GM20000 (cell line): ENCODE measurements at regions not wholly inside any gene's neighbourhood (a gene's known extent, or its start where the extent isn't known, plus 50 kb on each side); places are given as distances from the start of the nearest gene placed in this dataset.
A peak's percentile ranks its signal among the peaks of the same experiment; 100 is the strongest.

ENCODE experiments used
- DNase-seq: peaks from one replicate; pipeline ENCODE4 v3.0.0; 2012; ENCODE audit warnings: low spot score
- TF ChIP-seq, protein P1 (sequence below): IDR thresholded peaks from 2 replicates; pipeline ENCODE4 v1.5.1; 2012; ENCODE audit warnings: mild to moderate bottlenecking, control low read depth; ENCODE audit errors: extremely low read depth, missing control alignments

DNA sequence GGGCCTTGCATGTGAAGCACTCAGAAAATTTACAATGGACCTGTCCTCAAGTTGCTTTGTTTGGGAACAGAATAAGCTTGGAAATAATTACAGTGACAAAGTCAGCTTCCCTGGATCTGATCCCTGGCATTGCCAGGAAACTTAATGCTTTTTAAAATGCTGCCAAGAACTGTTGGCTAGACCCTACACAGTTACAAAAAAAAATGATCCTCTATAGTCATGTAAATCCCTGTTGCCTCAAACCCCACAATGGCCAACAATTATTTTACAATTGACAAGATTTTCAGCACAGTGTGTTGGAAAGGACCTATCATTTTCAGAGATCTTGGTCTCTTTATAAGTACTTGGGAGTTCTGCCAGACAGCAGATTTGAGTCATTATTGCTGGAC, 470.4 kb upstream of the ACVR2A start:
- DNase-seq, result no peak
- TF ChIP-seq, protein P1, sequence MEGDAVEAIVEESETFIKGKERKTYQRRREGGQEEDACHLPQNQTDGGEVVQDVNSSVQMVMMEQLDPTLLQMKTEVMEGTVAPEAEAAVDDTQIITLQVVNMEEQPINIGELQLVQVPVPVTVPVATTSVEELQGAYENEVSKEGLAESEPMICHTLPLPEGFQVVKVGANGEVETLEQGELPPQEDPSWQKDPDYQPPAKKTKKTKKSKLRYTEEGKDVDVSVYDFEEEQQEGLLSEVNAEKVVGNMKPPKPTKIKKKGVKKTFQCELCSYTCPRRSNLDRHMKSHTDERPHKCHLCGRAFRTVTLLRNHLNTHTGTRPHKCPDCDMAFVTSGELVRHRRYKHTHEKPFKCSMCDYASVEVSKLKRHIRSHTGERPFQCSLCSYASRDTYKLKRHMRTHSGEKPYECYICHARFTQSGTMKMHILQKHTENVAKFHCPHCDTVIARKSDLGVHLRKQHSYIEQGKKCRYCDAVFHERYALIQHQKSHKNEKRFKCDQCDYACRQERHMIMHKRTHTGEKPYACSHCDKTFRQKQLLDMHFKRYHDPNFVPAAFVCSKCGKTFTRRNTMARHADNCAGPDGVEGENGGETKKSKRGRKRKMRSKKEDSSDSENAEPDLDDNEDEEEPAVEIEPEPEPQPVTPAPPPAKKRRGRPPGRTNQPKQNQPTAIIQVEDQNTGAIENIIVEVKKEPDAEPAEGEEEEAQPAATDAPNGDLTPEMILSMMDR, result no peak

DNA sequence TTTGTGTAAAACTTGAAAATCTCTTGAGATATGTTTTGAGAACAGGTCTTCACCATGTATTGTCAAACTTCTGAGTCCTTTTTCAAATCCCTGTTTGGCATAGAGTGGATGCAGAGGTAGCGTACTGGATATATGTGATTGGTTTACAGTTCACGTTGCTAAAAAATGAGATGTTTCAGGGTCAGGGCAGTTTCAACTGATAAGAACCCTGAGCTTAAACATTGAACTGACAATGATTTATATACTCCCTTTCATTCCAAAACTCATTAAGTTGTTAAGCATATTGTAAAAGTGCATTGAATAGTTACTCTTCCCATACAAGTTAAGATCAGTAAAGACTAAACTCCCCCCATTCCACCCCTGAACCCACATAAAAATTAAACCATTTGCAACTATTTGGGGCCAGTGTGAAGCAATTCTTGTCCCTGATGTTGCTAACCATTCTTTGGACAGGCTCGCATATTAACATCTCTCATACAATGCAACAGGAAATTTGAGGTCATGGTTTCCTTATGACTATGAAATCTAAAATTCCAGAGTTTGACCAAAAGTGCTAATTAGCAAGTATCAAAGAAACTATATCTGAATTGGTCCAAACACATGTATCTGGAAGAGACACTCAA, 470.9 kb upstream of the ACVR2A start:
- TF ChIP-seq, protein P1, result no peak
- DNase-seq, result no peak

DNA sequence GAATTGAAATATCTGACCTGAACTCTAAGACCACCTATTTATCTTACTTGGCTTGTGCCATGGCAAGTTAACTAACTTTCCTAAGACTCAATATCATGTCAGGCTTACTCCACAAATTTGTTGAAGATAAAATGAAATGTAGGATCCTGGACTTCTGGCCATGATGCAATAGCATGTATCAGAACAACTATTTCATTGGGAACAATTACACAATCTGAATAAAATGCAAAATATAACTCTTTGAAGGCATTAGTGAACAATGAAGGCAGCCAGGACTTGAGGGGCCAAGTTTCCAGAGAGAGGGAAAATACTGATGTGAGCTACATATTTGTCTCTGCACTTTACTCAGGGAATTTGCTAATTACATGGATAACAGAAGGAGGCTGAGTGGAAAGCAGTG, 476.5 kb upstream of the ACVR2A start:
- no peak for DNase-seq
- TF ChIP-seq, protein P1, result no peak

DNA sequence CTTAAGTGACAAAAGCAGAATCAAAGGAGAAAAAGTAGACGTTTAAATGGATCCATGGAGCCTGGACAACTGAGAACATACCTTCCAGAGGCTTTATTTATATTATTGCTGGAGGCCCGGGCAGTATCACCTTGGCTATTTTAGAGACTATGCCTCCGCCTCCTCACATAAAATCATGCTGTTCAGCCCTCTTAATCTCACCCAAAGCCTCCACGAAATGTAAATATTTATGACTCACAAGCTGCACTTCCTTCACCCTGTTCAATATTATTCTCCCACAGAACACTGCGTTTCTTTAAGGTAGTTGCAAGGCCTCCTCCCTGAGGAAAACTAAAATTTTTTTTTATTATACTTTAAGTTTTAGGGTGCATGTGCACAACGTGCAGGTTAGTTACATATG, 478.6 kb upstream of the ACVR2A start:
- no peak for DNase-seq
- TF ChIP-seq, protein P1, result no peak

DNA sequence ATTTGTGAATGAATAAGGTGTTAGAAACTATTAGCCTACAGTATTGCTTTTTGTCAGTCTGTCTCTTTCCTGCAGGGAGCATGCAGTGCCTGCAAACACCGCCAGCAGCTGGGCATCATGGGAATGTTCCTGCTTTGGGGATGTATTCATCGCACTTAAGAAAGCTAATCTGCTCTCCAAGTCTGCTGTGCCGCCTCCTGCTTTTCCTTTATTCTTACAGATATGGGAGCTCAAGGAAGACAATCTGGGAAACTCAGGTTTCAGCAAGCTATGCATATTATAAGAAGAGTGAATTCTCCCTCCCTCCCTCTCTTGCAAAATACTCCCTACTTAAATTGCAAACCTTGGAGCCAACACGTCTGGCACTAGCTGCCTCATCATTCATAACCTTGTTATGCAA, 479.2 kb upstream of the ACVR2A start:
- TF ChIP-seq, protein P1, result no peak
- no peak for DNase-seq

DNA sequence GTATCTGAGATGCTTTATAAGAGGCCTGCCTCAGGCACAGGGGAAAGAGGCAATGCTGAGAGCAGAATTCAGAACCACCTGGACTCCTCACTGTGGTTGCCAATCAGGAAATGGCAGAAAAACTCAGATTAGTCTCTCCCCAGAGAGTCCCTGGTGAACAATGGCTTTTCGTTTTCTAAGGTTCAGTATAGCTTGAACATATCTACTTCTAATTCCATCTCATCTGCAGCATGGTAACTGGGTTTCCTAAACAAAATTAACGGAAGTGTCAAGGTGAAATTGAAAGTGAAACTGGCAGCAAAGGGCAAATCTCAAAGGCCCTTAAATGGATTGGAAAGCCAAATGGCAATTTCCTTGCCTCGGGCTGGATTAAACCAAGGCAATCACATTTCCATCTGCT, 480.2 kb upstream of the ACVR2A start:
- DNase-seq, result peak; percentile 6
- TF ChIP-seq, protein P1, result no peak

DNA sequence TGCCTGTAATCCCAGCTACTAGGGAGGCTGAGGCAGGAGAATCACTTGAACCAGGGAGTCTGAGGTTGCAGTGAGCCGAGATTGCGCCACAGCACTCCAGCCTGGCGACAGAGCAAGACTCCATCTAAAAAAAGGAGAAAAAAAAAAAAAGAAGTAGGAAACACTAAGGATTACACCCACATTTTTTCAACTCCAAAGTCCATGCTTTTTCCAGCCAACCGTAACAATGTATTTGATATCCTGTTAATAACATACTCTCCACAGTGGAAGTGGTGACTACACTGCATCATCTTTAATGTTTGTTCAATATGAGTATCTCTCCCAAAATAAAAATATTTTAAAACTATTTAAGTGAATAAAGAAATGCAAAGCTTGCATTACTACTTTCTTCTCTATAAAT, 481.6 kb upstream of the ACVR2A start:
- no peak for DNase-seq
- TF ChIP-seq, protein P1, result no peak
